ENCODE measurements at regions not wholly inside any gene's neighbourhood (a gene's known extent, or its start where the extent isn't known, plus 50 kb on each side); places are given as distances from the start of the nearest gene placed in this dataset.

- no peaks in the 10 kb centered on the region for H3K27me3 ChIP-seq (ENCODE audit: control insufficient read depth, insufficient read depth, low read length)
- H3K9me3 ChIP-seq (ENCODE audit: control insufficient read depth, insufficient read depth, low read depth, low read length): no peaks in the 10 kb centered on the region
- intact Hi-C loops (cut with micrococcal nuclease; ENCODE audit: unreplicated experiment) (loop anchor here (10.0 kb wide), 1 partner anchor 144 kb away; no protein-coding TSS in a partner anchor), in situ Hi-C loops (cut with HindIII; ENCODE audit: low pct_unique_long_range_greater_than_20kb, low sequenced_read_pairs) (no loop called here)
- no peak overlapping the region for H3K4me3 ChIP-seq (ENCODE audit: low read depth in 2 of 2, low read length in 2 of 2)
- no peak overlapping the region for H3K27ac ChIP-seq (ENCODE audit: low read length)
- no peak for DNase-seq (ENCODE audit: low read depth, low spot score)
- no TSS peak for BruUV-seq (replicated peaks)
- TF ChIP-seq SIN3A (IDR thresholded peaks at IDR 0.05; ENCODE audit: borderline replicate concordance, insufficient read depth, low read depth, low read length) (no peak), REST (IDR thresholded peaks at IDR 0.05; ENCODE audit: insufficient read depth in 1 of 2, low read depth in 2 of 2, low read length in 1 of 2) (no peak), POLR2AphosphoS5 (IDR thresholded peaks at IDR 0.05; ENCODE audit: low read depth, low read length) (no peak), TCF7L2 (IDR thresholded peaks at IDR 0.05; ENCODE audit: low read depth, low read length) (no peak)
- TF ChIP-seq, protein P1, sequence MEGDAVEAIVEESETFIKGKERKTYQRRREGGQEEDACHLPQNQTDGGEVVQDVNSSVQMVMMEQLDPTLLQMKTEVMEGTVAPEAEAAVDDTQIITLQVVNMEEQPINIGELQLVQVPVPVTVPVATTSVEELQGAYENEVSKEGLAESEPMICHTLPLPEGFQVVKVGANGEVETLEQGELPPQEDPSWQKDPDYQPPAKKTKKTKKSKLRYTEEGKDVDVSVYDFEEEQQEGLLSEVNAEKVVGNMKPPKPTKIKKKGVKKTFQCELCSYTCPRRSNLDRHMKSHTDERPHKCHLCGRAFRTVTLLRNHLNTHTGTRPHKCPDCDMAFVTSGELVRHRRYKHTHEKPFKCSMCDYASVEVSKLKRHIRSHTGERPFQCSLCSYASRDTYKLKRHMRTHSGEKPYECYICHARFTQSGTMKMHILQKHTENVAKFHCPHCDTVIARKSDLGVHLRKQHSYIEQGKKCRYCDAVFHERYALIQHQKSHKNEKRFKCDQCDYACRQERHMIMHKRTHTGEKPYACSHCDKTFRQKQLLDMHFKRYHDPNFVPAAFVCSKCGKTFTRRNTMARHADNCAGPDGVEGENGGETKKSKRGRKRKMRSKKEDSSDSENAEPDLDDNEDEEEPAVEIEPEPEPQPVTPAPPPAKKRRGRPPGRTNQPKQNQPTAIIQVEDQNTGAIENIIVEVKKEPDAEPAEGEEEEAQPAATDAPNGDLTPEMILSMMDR (IDR thresholded peaks at IDR 0.05): no peak
- CTCF ChIA-PET: no interaction called here
- ATAC-seq: no peak
- POLR2A ChIA-PET: no interaction called here
- no peaks in the 10 kb centered on the region for H3K36me3 ChIP-seq (ENCODE audit: control insufficient read depth, insufficient read depth, low read length)
- H3K4me1 ChIP-seq (ENCODE audit: control insufficient read depth, insufficient read depth, low read length): no peaks in the 10 kb centered on the region
These were observed 327.5 kb upstream of the TENM4 start for GRCh38 chr11:79768343-79768742.

DNA sequence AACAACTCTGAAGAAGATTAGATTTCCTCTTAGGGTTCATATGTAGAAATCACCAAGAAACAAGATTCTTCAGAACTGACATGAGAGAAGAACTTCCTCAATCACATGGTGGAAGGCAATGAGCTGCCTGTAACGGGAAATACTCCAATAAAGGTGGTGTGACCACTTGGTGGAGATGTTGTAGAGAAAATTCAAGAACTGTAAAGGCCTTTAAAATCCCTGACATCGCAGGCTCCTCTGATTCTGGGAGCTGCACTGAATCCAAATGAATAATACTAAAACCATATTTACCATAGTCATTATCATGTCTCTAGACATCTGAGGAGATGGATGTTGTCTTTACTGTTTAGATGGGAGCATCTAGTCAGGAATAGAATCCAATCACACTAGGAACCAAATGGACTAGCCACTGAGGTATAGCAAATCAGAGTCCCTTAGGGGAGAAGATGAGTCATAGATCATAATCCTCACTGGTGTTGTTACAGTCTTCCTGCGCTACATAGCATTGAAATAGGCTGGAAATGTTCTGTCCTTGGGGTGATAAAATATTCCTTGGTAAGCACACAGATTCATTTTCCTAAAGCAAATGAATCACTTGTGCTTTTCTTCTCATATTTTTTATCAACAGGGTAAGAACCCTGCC lies 321.6 kb upstream of the TENM4 start:
- Histone ChIP-seq H3K27me3 (ENCODE audit: control insufficient read depth, insufficient read depth, low read length) (no peaks in the 10 kb centered on the region), H3K27ac (ENCODE audit: low read length) (no peak overlapping the region), H3K36me3 (ENCODE audit: control insufficient read depth, insufficient read depth, low read length) (no peaks in the 10 kb centered on the region), H3K9me3 (ENCODE audit: control insufficient read depth, insufficient read depth, low read depth, low read length) (peaks cover 3% of the 10 kb centered on the region; the same call in 1 of the 2 replicates), H3K4me1 (ENCODE audit: control insufficient read depth, insufficient read depth, low read length) (no peaks in the 10 kb centered on the region), H3K4me3 (ENCODE audit: low read depth in 2 of 2, low read length in 2 of 2) (no peak overlapping the region)
- in situ Hi-C loops (cut with HindIII; ENCODE audit: low pct_unique_long_range_greater_than_20kb, low sequenced_read_pairs) (no loop called here), intact Hi-C loops (cut with micrococcal nuclease; ENCODE audit: unreplicated experiment) (loop anchor here (10.0 kb wide), 1 partner anchor 138 kb away; no protein-coding TSS in a partner anchor)
- BruUV-seq (replicated peaks): no TSS peak
- TF ChIP-seq, protein P1 (IDR thresholded peaks at IDR 0.05): peak; percentile 11; the same call in 1 of the 2 replicates
- TF ChIP-seq POLR2AphosphoS5 (IDR thresholded peaks at IDR 0.05; ENCODE audit: low read depth, low read length): no peak
- no peak for TF ChIP-seq REST (IDR thresholded peaks at IDR 0.05; ENCODE audit: insufficient read depth in 1 of 2, low read depth in 2 of 2, low read length in 1 of 2)
- TF ChIP-seq SIN3A (IDR thresholded peaks at IDR 0.05; ENCODE audit: borderline replicate concordance, insufficient read depth, low read depth, low read length): no peak
- no peak for DNase-seq (ENCODE audit: low read depth, low spot score)
- ATAC-seq: no peak
- ChIA-PET CTCF (no interaction called here), POLR2A (interaction anchor here (0.6 kb wide), 1 partner anchor 774 kb away, joined by 10 read pairs; no protein-coding TSS in a partner anchor)

Data from Panc1 (cell line).